GM21526 (cell line): ENCODE measurements at regions not wholly inside any gene's neighbourhood (a gene's known extent, or its start where the extent isn't known, plus 50 kb on each side); places are given as distances from the start of the nearest gene placed in this dataset.

ENCODE experiments used
- ATAC-seq: cut with Tn5 transposase; IDR thresholded peaks from one replicate; pipeline ENCODE4 v1.9.1; 2021; ENCODE audit warnings: moderate library complexity; ENCODE audit not compliant: unreplicated experiment, low FRiP score

GRCh38 chr6:139603581-139603980, 229.1 kb upstream of the CITED2 start:
- no peak for ATAC-seq

GRCh38 chr6:139602577-139602976, 228.1 kb upstream of the CITED2 start:
- no peak for ATAC-seq

GRCh38 chr6:139600919-139601475, 226.5 kb upstream of the CITED2 start:
- ATAC-seq = peak; percentile 98

- no peak for ATAC-seq
Observed at GRCh38 chr6:139600343-139600742, 225.9 kb upstream of the CITED2 start.

DNA sequence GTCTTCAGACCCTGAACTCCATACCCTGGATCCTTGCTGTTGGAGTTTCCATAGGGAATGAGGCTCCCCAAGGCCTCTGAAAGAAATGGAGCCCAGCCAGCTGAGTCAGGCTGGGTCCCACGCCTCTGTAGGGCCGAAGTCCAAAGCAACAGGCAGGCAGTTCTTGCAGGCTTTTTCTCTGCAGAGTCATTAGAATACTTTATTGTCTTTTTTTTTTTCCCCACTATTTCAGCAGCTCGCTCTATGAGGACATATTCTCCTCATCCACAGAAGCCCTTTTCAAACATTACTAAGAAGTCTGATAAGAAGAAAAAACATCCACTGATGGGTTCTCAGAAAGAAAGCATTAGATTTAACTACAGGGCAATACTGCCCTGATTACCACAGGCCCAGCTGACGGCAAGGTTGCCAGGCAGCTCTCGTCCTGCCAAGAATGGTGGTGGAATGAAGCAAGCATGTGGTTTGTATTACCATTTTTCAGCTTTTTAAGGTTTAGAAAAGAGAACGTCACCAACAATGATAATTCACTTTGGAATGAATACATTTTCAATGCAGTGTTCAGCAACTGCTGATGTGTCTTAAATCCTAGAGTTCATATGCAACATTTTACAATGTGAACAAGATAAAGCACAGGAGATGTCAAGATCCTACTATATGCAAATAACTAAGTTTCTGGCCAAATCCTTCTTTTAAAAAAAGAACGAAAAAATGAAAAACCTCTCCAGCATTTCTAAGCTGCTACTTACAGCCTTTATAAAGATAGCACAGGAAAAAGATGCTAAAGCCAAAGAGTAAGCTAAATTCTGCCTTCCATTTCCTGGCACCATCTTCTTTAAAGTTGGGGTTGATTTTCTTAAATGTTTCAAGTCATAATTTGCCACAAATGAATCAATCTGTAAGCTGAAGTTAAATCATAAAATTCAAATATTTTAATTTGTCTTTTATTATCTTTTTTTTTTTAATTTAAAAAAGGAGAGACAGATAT, 223.6 kb upstream of the CITED2 start:
- ATAC-seq = no peak

DNA sequence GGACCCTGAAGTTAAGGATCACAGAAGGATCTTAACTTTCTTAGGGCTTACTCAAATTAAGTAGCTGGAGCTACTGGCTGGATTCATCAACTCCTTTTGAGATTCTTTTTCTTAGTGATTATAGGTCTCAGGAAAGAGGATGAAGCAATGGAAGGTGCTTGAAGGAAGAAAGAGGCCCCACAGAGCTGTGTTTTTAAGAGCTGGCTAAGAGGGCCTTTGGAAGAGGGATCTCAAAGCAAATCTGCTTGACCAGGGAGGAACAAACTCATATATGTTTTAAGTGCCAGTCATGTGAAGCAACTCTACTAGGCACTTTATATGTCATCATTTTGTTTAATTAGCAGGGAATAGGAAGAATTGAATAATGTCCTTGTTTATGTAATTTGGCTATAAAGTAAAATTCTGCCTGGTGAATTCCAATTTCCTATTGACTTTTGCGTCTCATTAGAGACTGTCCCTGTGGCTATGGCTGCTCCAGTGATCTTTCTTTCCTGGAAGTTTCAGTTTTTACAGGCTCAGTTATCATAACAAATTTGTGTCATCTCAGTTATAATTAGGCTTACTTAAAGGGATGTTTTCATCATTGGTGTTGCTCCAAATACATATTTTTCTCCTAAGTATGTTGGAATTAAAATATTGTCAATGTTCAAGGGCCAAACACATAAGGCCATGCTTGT, 222.8 kb upstream of the CITED2 start:
- ATAC-seq = no peak

DNA sequence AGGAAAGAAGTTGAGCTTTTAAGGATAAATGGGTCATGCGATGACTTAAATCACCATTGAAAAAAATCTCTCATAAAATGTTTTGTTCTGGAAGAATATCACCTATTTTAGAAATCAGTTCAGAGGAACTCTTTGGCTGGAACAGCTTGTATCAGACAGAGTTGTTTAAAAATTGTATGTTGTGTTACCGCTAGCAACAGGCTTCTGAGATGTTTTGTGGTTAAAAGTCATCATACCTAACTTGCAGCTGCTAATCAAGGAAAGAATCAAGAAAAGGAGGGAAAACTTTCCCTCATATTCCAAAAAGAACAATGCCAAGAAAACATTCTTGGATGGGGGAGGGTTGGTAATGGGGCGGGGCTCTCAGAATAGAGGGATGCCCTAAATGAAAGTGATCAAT, 220.7 kb upstream of the CITED2 start:
- no peak for ATAC-seq

DNA sequence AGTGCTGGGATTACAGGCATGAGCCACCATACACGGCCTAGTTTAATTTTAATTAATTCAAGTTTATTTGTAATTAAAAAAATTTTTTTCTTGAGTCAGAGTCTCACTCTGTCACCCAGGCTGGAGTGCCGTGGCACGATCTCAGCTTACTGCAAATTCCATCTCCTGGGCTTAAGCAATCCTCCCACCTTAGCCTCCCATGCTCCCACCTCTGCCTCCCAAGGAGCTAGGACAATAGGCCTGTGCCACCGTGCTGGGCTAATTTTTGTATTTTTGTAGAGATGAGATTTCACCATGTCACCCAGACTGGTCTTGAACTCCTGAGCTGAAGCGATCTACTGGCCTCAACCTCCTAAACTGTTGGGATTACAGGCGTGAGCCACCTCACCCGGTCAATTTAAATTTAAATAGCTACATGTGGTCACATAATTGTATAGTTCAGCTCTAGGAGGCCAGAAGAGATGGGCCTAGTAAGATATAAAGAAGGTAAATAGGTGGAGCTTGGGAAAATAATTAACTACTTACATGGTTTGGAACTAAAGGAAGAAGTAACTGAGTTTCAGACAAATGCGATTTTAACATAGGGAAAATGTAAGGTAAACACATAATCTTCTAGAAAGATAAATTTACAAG, 220.0 kb upstream of the CITED2 start:
- ATAC-seq = no peak

DNA sequence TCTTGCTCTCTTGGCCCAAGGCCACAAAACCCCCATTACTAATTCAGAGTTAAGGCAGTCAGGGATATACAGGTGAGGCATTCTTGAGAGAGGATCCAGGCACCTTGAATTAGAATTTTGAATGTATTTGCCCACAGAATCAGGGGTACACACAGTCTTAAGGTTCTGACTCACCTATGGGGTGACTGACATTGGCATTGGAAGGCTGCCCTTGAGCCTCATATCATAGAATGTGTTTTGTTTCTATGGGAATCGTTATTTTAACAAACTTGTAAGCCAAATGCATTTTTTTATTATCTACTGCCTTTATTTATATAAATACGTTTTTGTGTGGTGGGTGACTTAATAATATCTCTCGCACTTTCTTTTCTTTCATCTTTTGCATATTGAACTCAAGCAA, 218.6 kb upstream of the CITED2 start:
- no peak for ATAC-seq

DNA sequence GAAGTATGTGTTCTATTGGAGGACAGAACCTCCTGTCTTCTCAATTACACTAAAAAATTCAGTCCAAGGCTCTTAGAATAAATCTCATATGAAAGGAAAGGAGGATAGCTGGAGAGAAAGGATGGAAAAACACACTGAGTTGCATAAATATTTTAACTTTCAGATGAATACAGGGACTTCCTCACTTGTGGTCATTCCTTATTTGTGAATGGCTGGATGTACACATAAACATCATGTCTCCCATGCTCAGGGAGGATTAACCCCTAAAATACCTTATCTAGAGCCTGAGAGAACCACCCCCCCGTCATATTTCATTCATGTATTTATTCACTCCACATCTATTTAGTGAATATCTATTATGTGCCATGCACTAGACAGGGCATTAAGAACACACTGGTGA, 217.6 kb upstream of the CITED2 start:
- ATAC-seq = no peak

- ATAC-seq = no peak
Observed at GRCh38 chr6:139591075-139591865, 216.8 kb upstream of the CITED2 start.

GRCh38 chr6:139590206-139590605, 215.8 kb upstream of the CITED2 start:
- no peak for ATAC-seq

- no peak for ATAC-seq
Observed at GRCh38 chr6:139588734-139589593, 214.5 kb upstream of the CITED2 start.

- no peak for ATAC-seq
Observed at GRCh38 chr6:139588076-139588639, 213.7 kb upstream of the CITED2 start.

DNA sequence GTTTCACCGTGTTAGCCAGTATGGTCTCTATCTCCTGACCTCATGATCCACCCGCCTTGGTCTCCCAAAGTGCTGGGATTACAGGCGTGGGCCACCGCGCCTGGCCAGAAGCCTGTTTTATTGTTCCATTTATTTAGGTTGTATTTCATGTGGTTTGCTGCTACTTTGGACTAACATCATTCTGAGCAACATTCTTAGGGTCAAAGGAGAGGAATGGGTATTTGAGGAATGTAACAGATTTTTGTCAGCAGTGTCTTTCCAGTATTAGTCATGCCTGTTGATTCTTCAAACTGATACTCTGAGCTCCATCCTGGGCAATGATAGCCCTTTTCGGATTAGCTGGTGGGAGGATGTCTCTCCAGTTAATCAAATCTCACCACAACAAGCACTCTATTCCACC, 213.0 kb upstream of the CITED2 start:
- no peak for ATAC-seq

DNA sequence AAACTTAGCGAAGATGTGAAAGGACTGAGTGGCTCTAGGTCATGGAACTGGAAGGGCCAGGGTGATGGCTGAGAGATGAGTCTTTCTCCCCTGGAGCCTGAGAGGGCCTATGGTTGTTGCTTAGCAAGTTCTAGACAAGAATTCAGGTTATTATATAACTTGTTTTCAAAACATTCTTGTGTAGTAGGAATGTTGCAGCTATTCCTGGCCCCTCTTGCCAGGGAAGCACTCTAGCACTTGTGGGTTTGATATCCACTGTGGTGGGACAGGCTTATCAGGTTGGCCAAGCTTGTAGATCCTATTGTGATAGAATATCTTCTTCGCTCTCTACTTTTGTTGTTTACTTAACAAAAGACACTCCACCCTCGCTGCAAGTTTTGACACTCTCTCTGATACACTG, 211.8 kb upstream of the CITED2 start:
- ATAC-seq = no peak

- ATAC-seq = no peak
Observed at GRCh38 chr6:139584599-139584998, 210.2 kb upstream of the CITED2 start.

DNA sequence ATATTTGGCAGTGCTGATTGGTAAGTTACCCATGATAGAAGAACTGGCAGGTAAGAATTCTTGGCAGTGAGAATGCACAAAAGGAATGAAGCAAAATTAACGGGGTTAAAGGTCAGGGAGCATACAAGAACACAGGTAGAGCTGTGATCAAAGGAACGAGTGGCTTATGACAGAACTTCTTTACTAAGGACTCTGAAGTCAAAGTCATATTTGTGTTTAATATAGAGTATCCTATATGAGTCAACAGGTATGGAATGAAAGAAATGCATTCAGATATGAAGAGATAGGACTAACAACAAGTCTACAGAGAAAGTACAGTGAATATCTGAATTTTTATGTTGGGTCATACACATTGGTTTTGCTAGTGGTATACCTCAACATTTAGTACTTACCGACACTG, 209.0 kb upstream of the CITED2 start:
- no peak for ATAC-seq

DNA sequence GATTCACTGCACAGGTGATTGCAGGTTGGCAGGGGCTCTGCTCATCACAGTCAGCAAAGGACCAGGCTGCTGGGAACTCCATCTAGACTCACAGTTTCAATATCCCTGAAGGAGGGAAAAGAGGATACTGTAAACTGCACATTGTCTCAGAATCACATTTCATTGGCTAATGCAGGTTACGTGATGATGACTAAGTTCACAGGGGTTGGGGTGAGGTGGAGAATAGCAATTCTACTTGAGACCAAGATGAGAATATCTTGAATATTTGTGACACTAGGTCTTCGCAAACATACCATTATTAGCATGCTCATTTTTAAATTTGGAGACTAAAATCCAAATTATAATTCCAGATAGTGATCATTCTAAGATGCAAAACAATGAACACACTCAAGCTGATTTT, 208.5 kb upstream of the CITED2 start:
- ATAC-seq = no peak
